Heart left ventricle (tissue), 16 donors: ENCODE measurements at regions not wholly inside any gene's neighbourhood (a gene's known extent, or its start where the extent isn't known, plus 50 kb on each side); places are given as distances from the start of the nearest gene placed in this dataset.
A peak's percentile ranks its signal among the peaks of the same experiment; 100 is the strongest.
"Not testable (repeated sequence)": the region's sequence is repeated elsewhere in the genome, so short reads cannot be mapped to it uniquely, and the experiment has no call there.

Source experiments
- ATAC-seq, 4 donors: fragments of 200-7000 bp; cut with Tn5 transposase; one replicate each; pipeline ENCODE4 v1.9.1; 2020 to 2022; ENCODE audit warnings: moderate library complexity in 4 of 4, mild to moderate bottlenecking in 3 of 4, moderate number of reproducible peaks in 1 of 4
- DNase-seq, 5 donors: peaks; one replicate each; pipeline ENCODE4 v3.0.0-alpha.2; 2020
- H3K27ac ChIP-seq, 12 donors: fragments of 200-600 bp; sonication (generic) in 4 of 12; one replicate each; pipeline versions ENCODE4 v1.5.0 to v1.8.0; 2016 to 2022; ENCODE audit warnings: mild to moderate bottlenecking in 2 of 12
- H3K27me3 ChIP-seq, 9 donors: fragments of 200-600 bp; sonication (generic) in 2 of 9; one replicate each; pipeline versions ENCODE4 v1.5.1 to v1.8.0; 2016 to 2022; ENCODE audit warnings: mild to moderate bottlenecking in 3 of 9
- H3K36me3 ChIP-seq, 9 donors: fragments of 200-600 bp; sonication (generic) in 2 of 9; one replicate each; pipeline versions ENCODE4 v1.5.0 to v1.8.0; 2018 to 2022; ENCODE audit warnings: mild to moderate bottlenecking in 2 of 9
- H3K4me1 ChIP-seq, 12 donors: fragments of 200-600 bp; sonication (generic) in 4 of 12; one replicate each; pipeline versions ENCODE4 v1.5.0 to v1.8.0; 2016 to 2022; ENCODE audit warnings: mild to moderate bottlenecking in 3 of 12
- H3K4me3 ChIP-seq, 12 donors: fragments of 200-600 bp; sonication (generic) in 4 of 12; one replicate each; pipeline versions ENCODE4 v1.5.0 to v1.8.0; 2017 to 2022; ENCODE audit warnings: mild to moderate bottlenecking in 9 of 12, moderate library complexity in 4 of 12
- H3K9me3 ChIP-seq, 12 donors: fragments of 200-600 bp; sonication (generic) in 4 of 12; one replicate each; pipeline versions ENCODE4 v1.5.0 to v1.8.0; 2016 to 2022; ENCODE audit warnings: mild to moderate bottlenecking in 1 of 12
- CTCF ChIP-seq, 12 donors: fragments of 200-600 bp; sonication (generic) in 4 of 12; IDR thresholded peaks; one replicate each; pipeline versions ENCODE4 v1.5.0 to v1.8.0; 2018 to 2022; ENCODE audit warnings: antibody characterized with exemption in 12 of 12, mild to moderate bottlenecking in 5 of 12
- POLR2A ChIP-seq, 2 donors: fragments of 450-650 bp; IDR thresholded peaks; one replicate each; pipeline ENCODE4 v1.6.1; 2017; ENCODE audit warnings: antibody characterized with exemption in 2 of 2, mild to moderate bottlenecking in 2 of 2, moderate library complexity in 2 of 2
- WGBS, 4 donors: extraction: QIAGEN DNeasy Blood & Tissue Kit in 2 of 4; methylation state at CpG; one replicate each; pipeline versions ENCODE4 v1.1.5 to v1.1.7; 2013 to 2018; 5-methylcytosine and 5-hydroxymethylcytosine counted together
- intact Hi-C, 10 donors: fragments of 100-400 bp; cut with DNase I; formaldehyde crosslinking; loops; one replicate each; pipeline versions ENCODE4 v1.11.1 to v1.14.2; 2022
- donor health status: ischemic (EF 13 %, LVEDD 7.1; RV severe dilation, severe dysfunction).
- donor health status: healthy with polysubstance abuse.
- donor health status: DM: no; HTN: yes; CAD: no.
- donor health status: DM: no; HTN: no; CAD: no.
- donor health status: ischemic (EF 25% LVEDD 6.9; RV normal size, moderate dysfunction).
- donor health status: ischemic (EF 25% LVEDD 5.7; RV mildly dilated, moderate dysfunction).
- donor health status: healthy.
- donor health status: DM: yes; HTN: yes; CAD: no.
- donor health status: ischemic (EF 35%, LVEDD 5.7; RV mildly dilated, moderate dysfunction).
- donor health status: nonischemic (EF 11% LVEDD 7.7; RV severe dilation, severe dysfunction).
- donor health status: DM: yes; HTN: yes; CAD: no.
- donor health status: PGD.
- donor health status: ischemic (EF 29% LVEDD 5.4; RV normal size, mild dysfunction).
- donor health status: nonischemic (EF 23%, LVEDD 6.1; RV moderate dilation, normal function).

- ATAC-seq: peak; percentile 39 to 74 (median 52)
- H3K27ac ChIP-seq: peak overlapping the region in 9 of 12 donors; percentile 19 to 62 (median 43)
- intact Hi-C loops: loop anchor here in 4 of 10 donors (5.0 to 10.0 kb wide), 5 partner anchors 87 to 403 kb away; no protein-coding TSS in a partner anchor
Measured at GRCh38 chr6:163701762-163702161, 287.2 kb downstream of the QKI start.

GRCh38 chr6:163698086-163698485 lies 283.6 kb downstream of the QKI start:
- ATAC-seq: no peak
- 77 to 94% (median 85%) methylated on average over 3 of the region's 3 CpGs for WGBS, 4 donors
- Histone ChIP-seq H3K9me3 (no peaks in the 10 kb centered on the region), H3K4me3 (no peak overlapping the region), H3K27ac (no peak overlapping the region), H3K36me3 (no peaks in the 10 kb centered on the region), H3K4me1 (peaks cover 0 to 14% (median 7%) of the 10 kb centered on the region in 12 donors), H3K27me3 (no peaks in the 10 kb centered on the region)
- intact Hi-C loops: no loop called here
- DNase-seq: no peak
- TF ChIP-seq CTCF (IDR thresholded peaks at IDR 0.05) (no peak), POLR2A (IDR thresholded peaks at IDR 0.05) (no peak)

More at GRCh38 chr6:163701762-163702161, 287.2 kb downstream of the QKI start:
- DNase-seq: no peak
- Histone ChIP-seq H3K27me3 (no peaks in the 10 kb centered on the region), H3K36me3 (no peaks in the 10 kb centered on the region), H3K9me3 (no peaks in the 10 kb centered on the region), H3K4me1 (peaks cover 0 to 18% (median 9%) of the 10 kb centered on the region in 12 donors), H3K4me3 (no peak overlapping the region)
- TF ChIP-seq CTCF (IDR thresholded peaks at IDR 0.05): no peak
- TF ChIP-seq POLR2A (IDR thresholded peaks at IDR 0.05): no peak
- 63 to 67% (median 65%) methylated on average over 4 of the region's 4 CpGs for WGBS, 4 donors

- H3K27me3 ChIP-seq, H3K9me3 ChIP-seq, H3K36me3 ChIP-seq, DNase-seq, H3K4me3 ChIP-seq, H3K27ac ChIP-seq, intact Hi-C loops, H3K4me1 ChIP-seq: not testable (repeated sequence)
- ATAC-seq: peak in 1 of 4 donors; percentile 48
- WGBS, 4 donors: 87 to 93% (median 89%) methylated on average over 4 of the region's 4 CpGs
Measured at GRCh38 chr6:163696311-163696710, 281.8 kb downstream of the QKI start.

GRCh38 chr6:163695414-163695864 lies 280.9 kb downstream of the QKI start:
- DNase-seq: no peak
- no peak overlapping the region for H3K4me3 ChIP-seq
- no peaks in the 10 kb centered on the region for H3K36me3 ChIP-seq
- H3K4me1 ChIP-seq: no peaks in the 10 kb centered on the region
- no peaks in the 10 kb centered on the region for H3K27me3 ChIP-seq
- H3K9me3 ChIP-seq: no peaks in the 10 kb centered on the region
- intact Hi-C loops: no loop called here
- no peak overlapping the region for H3K27ac ChIP-seq
- WGBS, 4 donors: 82 to 90% (median 85%) methylated on average over 8 of the region's 8 CpGs
- no peak for TF ChIP-seq POLR2A (IDR thresholded peaks at IDR 0.05)
- TF ChIP-seq CTCF (IDR thresholded peaks at IDR 0.05): no peak
- ATAC-seq: no peak

- no peaks in the 10 kb centered on the region for H3K36me3 ChIP-seq
- H3K4me1 ChIP-seq: no peaks in the 10 kb centered on the region
- ATAC-seq: no peak
- no peak for TF ChIP-seq POLR2A (IDR thresholded peaks at IDR 0.05)
- TF ChIP-seq CTCF (IDR thresholded peaks at IDR 0.05): no peak
- no peaks in the 10 kb centered on the region for H3K9me3 ChIP-seq
- WGBS, 4 donors: 89 to 92% (median 90%) methylated on average over 6 of the region's 6 CpGs
- no peak overlapping the region for H3K4me3 ChIP-seq
- DNase-seq: no peak
- no peaks in the 10 kb centered on the region for H3K27me3 ChIP-seq
- H3K27ac ChIP-seq: no peak overlapping the region
- intact Hi-C loops: no loop called here
Measured at GRCh38 chr6:163694988-163695398, 280.5 kb downstream of the QKI start.
